Activated CD4-positive, alpha-beta T cell treated with anti-CD3 and anti-CD28 coated beads, Interleukin-2, amount 50 U/mL, for 16 hours (primary cell): ENCODE measurements at regions not wholly inside any gene's neighbourhood (a gene's known extent, or its start where the extent isn't known, plus 50 kb on each side); places are given as distances from the start of the nearest gene placed in this dataset.
"Not testable (repeated sequence)": the region's sequence is repeated elsewhere in the genome, so short reads cannot be mapped to it uniquely, and the experiment has no call there.

Source experiments
- DNase-seq: peaks from one replicate; pipeline ENCODE4 v3.0.0-alpha.2; 2020

- no peak for DNase-seq
Observed at GRCh38 chr2:48197618-48198017, 116.9 kb upstream of the FOXN2 start.

GRCh38 chr2:48198371-48198770, 116.1 kb upstream of the FOXN2 start:
- DNase-seq: no peak

- no peak for DNase-seq
Observed at GRCh38 chr2:48199070-48199469, 115.4 kb upstream of the FOXN2 start.

GRCh38 chr2:48200620-48201293, 113.7 kb upstream of the FOXN2 start:
- DNase-seq: no peak

GRCh38 chr2:48201435-48201834, 113.0 kb upstream of the FOXN2 start:
- not testable (repeated sequence) for DNase-seq

- no peak for DNase-seq
Observed at GRCh38 chr2:48202863-48203642, 111.4 kb upstream of the FOXN2 start.

- no peak for DNase-seq
Observed at GRCh38 chr2:48203668-48204067, 110.8 kb upstream of the FOXN2 start.

GRCh38 chr2:48204750-48205136, 109.7 kb upstream of the FOXN2 start:
- DNase-seq: no peak

- DNase-seq: no peak
Observed at GRCh38 chr2:48205137-48205798, 109.2 kb upstream of the FOXN2 start.

- not testable (repeated sequence) for DNase-seq
Observed at GRCh38 chr2:48206056-48206656, 108.3 kb upstream of the FOXN2 start.

GRCh38 chr2:48207201-48207641, 107.3 kb upstream of the FOXN2 start:
- DNase-seq: no peak

GRCh38 chr2:48207851-48208250, 106.6 kb upstream of the FOXN2 start:
- DNase-seq: no peak

- DNase-seq: no peak
Observed at GRCh38 chr2:48209214-48209885, 105.1 kb upstream of the FOXN2 start.

GRCh38 chr2:48210189-48210588, 104.3 kb upstream of the FOXN2 start:
- DNase-seq: no peak

- no peak for DNase-seq
Observed at GRCh38 chr2:48213646-48214045, 100.8 kb upstream of the FOXN2 start.

GRCh38 chr2:48218169-48218568, 96.3 kb upstream of the FOXN2 start:
- DNase-seq: no peak

- no peak for DNase-seq
Observed at GRCh38 chr2:48219234-48219554, 95.3 kb upstream of the FOXN2 start.

- no peak for DNase-seq
Observed at GRCh38 chr2:48219555-48220436, 94.7 kb upstream of the FOXN2 start.

GRCh38 chr2:48220501-48220900, 94.0 kb upstream of the FOXN2 start:
- no peak for DNase-seq

- no peak for DNase-seq
Observed at GRCh38 chr2:48221846-48222516, 92.5 kb upstream of the FOXN2 start.

GRCh38 chr2:48227617-48228344, 86.7 kb upstream of the FOXN2 start:
- no peak for DNase-seq
